ENCODE measurements at regions not wholly inside any gene's neighbourhood (a gene's known extent, or its start where the extent isn't known, plus 50 kb on each side); places are given as distances from the start of the nearest gene placed in this dataset.

- H3K27ac ChIP-seq (ENCODE audit: insufficient read depth, low read depth, low read length) = no peak overlapping the region
- DNase-seq (ENCODE audit: low read depth, low spot score) = no peak
- no peaks in the 10 kb centered on the region for H3K9me3 ChIP-seq (replicated peaks; ENCODE audit: control insufficient read depth, insufficient read depth, low read length)
- no peak overlapping the region for H3K9ac ChIP-seq (replicated peaks; ENCODE audit: extremely low read depth, insufficient read depth, low read length)
- ChIA-PET CTCF (no interaction called here), POLR2A (no interaction called here)
- dilution Hi-C loops (cut with MboI; ENCODE audit: extremely low pct_ligation_motif_present, low sequenced_read_pairs) = no loop called here
- BruUV-seq (replicated peaks) = no TSS peak
- no peaks in the 10 kb centered on the region for H3K4me1 ChIP-seq (ENCODE audit: control insufficient read depth, extremely low read depth, insufficient read depth, low read length)
- no peak for FAIRE-seq
- H3K4me2 ChIP-seq (ENCODE audit: insufficient read depth, low read length) = no peak overlapping the region
- H4K20me1 ChIP-seq (replicated peaks; ENCODE audit: control insufficient read depth, extremely low read depth, insufficient read depth, low read length) = no peaks in the 10 kb centered on the region
- no peak overlapping the region for H3K4me3 ChIP-seq (replicated peaks in 1 of 3; ENCODE audit: insufficient read depth in 1 of 3, low read depth in 1 of 3, low read length in 3 of 3)
- H2AFZ ChIP-seq (ENCODE audit: low read depth, low read length) = no peak overlapping the region
- no peaks in the 10 kb centered on the region for H3K79me2 ChIP-seq (ENCODE audit: control insufficient read depth, insufficient read depth, low read length)
- no peak for TF ChIP-seq FOS (IDR thresholded peaks at IDR 0.05; ENCODE audit: borderline replicate concordance, insufficient read depth, low read length)
- TF ChIP-seq POLR2AphosphoS5 (IDR thresholded peaks at IDR 0.05; ENCODE audit: insufficient read depth, low read depth, low read length) = no peak
- no peak for TF ChIP-seq EZH2 (IDR thresholded peaks at IDR 0.05; ENCODE audit: borderline replicate concordance, low read depth, low read length, severe bottlenecking)
- TF ChIP-seq CTCF (IDR thresholded peaks at IDR 0.05; ENCODE audit: extremely low read depth in 1 of 2, insufficient read depth in 1 of 2, low read depth in 1 of 2, low read length in 2 of 2) = no peak
- no peak for TF ChIP-seq MYC (IDR thresholded peaks at IDR 0.05; ENCODE audit: low read depth, low read length)
- no peak for TF ChIP-seq GATA2 (IDR thresholded peaks at IDR 0.05; ENCODE audit: insufficient read depth, insufficient read length, low read depth, low read length)
- no peak for TF ChIP-seq JUN (IDR thresholded peaks at IDR 0.05; ENCODE audit: borderline replicate concordance, insufficient read depth, insufficient read length, low read depth)
- no peak for TF ChIP-seq POLR2A (IDR thresholded peaks at IDR 0.05; ENCODE audit: low read depth, low read length)
- no peak for TF ChIP-seq MAX (IDR thresholded peaks at IDR 0.05; ENCODE audit: insufficient read depth, insufficient read length)
- no peaks in the 10 kb centered on the region for H3K36me3 ChIP-seq (ENCODE audit: control insufficient read depth in 2 of 2, extremely low read depth in 1 of 2, insufficient read depth in 2 of 2, low read length in 2 of 2)
- no peaks in the 10 kb centered on the region for H3K9me1 ChIP-seq (replicated peaks; ENCODE audit: control insufficient read depth, extremely low read depth, insufficient read depth, low read length)
- H3K27me3 ChIP-seq (ENCODE audit: control insufficient read depth in 2 of 2, insufficient read depth in 2 of 2, low read length in 2 of 2) = no peaks in the 10 kb centered on the region
- intact Hi-C loops (cut with micrococcal nuclease) = no loop called here
Observed at GRCh38 chr17:79171188-79171587, 96.6 kb downstream of the ENGASE start.
